Fibroblast of lung (primary cell): ENCODE measurements at regions not wholly inside any gene's neighbourhood (a gene's known extent, or its start where the extent isn't known, plus 50 kb on each side); places are given as distances from the start of the nearest gene placed in this dataset.

ENCODE experiments used
- DNase-seq, 2 donors: peaks; one replicate each; pipeline versions ENCODE4 v3.0.0 to v3.0.0-alpha.2; 2010; ENCODE audit warnings: low read depth in 2 of 2
- H2AFZ ChIP-seq: 2 replicates; pipeline ENCODE4 v1.5.1; 2012; ENCODE audit warnings: low read length, control low read depth, inconsistent platforms
- H3K27ac ChIP-seq: 2 replicates; pipeline ENCODE4 v1.5.1; 2011; ENCODE audit warnings: low read length, control low read depth; ENCODE audit not compliant: insufficient read depth
- H3K27me3 ChIP-seq: 2 replicates; pipeline ENCODE4 v1.5.1; 2011; ENCODE audit warnings: mild to moderate bottlenecking, low read length; ENCODE audit not compliant: control insufficient read depth, insufficient read depth
- H3K36me3 ChIP-seq: 2 replicates; pipeline ENCODE4 v1.5.1; 2011; ENCODE audit warnings: low read length; ENCODE audit not compliant: control insufficient read depth, insufficient read depth
- H3K4me1 ChIP-seq: 2 replicates; pipeline ENCODE4 v1.5.1; 2011; ENCODE audit warnings: low read length; ENCODE audit not compliant: control insufficient read depth, insufficient read depth; ENCODE audit errors: extremely low read depth
- H3K4me2 ChIP-seq: 2 replicates; pipeline ENCODE4 v1.5.1; 2011; ENCODE audit warnings: low read length, control low read depth; ENCODE audit not compliant: insufficient read depth; ENCODE audit errors: extremely low read depth
- H3K4me3 ChIP-seq, 4 experiments: fragments of 200-600 bp in 1 of 4; sonication (generic) in 1 of 4; replicated peaks in 1 of 4; 2 replicates each; pipeline ENCODE4 v1.5.1; 2011 to 2016; ENCODE audit warnings: low read length in 4 of 4, low read depth in 3 of 4, mild to moderate bottlenecking in 3 of 4, control low read depth in 2 of 4, inconsistent platforms in 1 of 4, mixed read lengths in 1 of 4; ENCODE audit not compliant: insufficient read depth in 1 of 4; ENCODE audit errors: control extremely low read depth in 1 of 4
- H3K79me2 ChIP-seq: 2 replicates; pipeline ENCODE4 v1.5.1; 2012; ENCODE audit warnings: mild to moderate bottlenecking, low read length, inconsistent platforms; ENCODE audit not compliant: control insufficient read depth, insufficient read depth
- H3K9ac ChIP-seq: 2 replicates; pipeline ENCODE4 v1.5.1; 2011; ENCODE audit warnings: mild to moderate bottlenecking, low read length, control low read depth; ENCODE audit not compliant: insufficient read depth
- H3K9me3 ChIP-seq: 2 replicates; pipeline ENCODE4 v1.5.1; 2012; ENCODE audit warnings: low read depth, low read length; ENCODE audit not compliant: control insufficient read depth, insufficient read depth
- H4K20me1 ChIP-seq: 2 replicates; pipeline ENCODE4 v1.5.1; 2011; ENCODE audit warnings: low read length; ENCODE audit not compliant: control insufficient read depth, insufficient read depth; ENCODE audit errors: extremely low read depth
- EZH2 ChIP-seq: IDR thresholded peaks from 2 replicates; pipeline ENCODE4 v1.5.1; 2012; ENCODE audit warnings: low read length, control low read depth, mild to moderate bottlenecking; ENCODE audit errors: missing control alignments
- TF ChIP-seq, protein P1 (sequence below), 2 donors: IDR thresholded peaks in 1 of 2; conservative IDR thresholded peaks in 1 of 2; 1 replicate in 1 of 2; 2 replicates in 1 of 2; pipeline ENCODE4 v1.5.1; 2011 to 2012; ENCODE audit warnings: low read length in 2 of 2, control low read depth in 1 of 2, inconsistent platforms in 1 of 2, low read depth in 1 of 2, mild to moderate bottlenecking in 1 of 2

DNA sequence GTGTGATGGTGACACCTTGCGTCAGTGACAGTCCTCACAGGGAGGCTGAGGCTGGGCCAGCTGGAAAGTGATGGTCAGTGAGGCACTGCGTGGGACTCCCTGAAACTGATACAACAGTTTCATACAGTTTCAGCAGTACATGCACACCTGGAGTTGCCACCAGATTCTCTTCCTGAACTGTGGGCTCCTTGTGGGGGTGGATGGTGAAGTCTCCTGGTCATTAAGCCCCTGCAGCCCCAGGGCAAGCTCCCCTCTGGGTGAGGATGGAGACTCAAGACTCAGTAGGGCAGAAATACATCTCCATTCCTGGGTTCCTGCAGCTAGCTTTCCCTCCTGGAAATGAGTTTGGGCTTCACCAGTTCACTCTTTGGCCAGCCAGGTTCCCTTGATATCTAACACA, 392.7 kb downstream of the UQCRFS1 start:
- no peaks in the 10 kb centered on the region for H3K27me3 ChIP-seq
- H3K79me2 ChIP-seq = no peaks in the 10 kb centered on the region
- no peak overlapping the region for H3K27ac ChIP-seq
- H3K4me3 ChIP-seq = no peak overlapping the region
- H2AFZ ChIP-seq = no peak overlapping the region
- H4K20me1 ChIP-seq = no peaks in the 10 kb centered on the region
- no peak overlapping the region for H3K9ac ChIP-seq
- H3K36me3 ChIP-seq = no peaks in the 10 kb centered on the region
- no peak overlapping the region for H3K4me2 ChIP-seq
- DNase-seq = no peak
- H3K4me1 ChIP-seq = no peaks in the 10 kb centered on the region
- no peaks in the 10 kb centered on the region for H3K9me3 ChIP-seq
- TF ChIP-seq, protein P1, sequence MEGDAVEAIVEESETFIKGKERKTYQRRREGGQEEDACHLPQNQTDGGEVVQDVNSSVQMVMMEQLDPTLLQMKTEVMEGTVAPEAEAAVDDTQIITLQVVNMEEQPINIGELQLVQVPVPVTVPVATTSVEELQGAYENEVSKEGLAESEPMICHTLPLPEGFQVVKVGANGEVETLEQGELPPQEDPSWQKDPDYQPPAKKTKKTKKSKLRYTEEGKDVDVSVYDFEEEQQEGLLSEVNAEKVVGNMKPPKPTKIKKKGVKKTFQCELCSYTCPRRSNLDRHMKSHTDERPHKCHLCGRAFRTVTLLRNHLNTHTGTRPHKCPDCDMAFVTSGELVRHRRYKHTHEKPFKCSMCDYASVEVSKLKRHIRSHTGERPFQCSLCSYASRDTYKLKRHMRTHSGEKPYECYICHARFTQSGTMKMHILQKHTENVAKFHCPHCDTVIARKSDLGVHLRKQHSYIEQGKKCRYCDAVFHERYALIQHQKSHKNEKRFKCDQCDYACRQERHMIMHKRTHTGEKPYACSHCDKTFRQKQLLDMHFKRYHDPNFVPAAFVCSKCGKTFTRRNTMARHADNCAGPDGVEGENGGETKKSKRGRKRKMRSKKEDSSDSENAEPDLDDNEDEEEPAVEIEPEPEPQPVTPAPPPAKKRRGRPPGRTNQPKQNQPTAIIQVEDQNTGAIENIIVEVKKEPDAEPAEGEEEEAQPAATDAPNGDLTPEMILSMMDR (conservative IDR thresholded peaks at IDR 0.05 in 1 of 2, IDR thresholded peaks at IDR 0.05 in 1 of 2; ENCODE audit: low read depth in 1 of 2, low read length in 2 of 2) = no peak
- TF ChIP-seq EZH2 = no peak

DNA sequence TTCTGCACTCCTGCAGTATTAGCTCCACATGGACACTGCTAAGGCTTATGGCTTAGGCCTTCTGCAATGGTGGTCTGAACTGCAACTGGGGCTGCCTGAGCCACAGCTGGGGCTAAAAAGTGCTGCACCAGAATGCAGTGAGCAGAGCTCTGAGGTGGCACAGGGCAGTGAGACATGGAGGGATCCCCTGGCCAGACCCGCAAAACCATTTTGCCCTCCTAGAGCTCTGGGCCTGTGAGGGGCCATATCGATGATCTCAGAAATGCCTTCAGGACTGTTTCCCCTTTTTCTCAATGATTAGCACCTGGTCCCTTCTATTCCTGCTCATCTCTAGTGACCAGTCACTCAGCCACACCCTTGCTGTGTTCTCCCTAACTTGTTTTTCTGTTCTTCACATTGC, 397.7 kb downstream of the UQCRFS1 start:
- TF ChIP-seq, protein P1 (conservative IDR thresholded peaks at IDR 0.05 in 1 of 2, IDR thresholded peaks at IDR 0.05 in 1 of 2; ENCODE audit: low read depth in 1 of 2, low read length in 2 of 2) = no peak
- TF ChIP-seq EZH2 = no peak
- DNase-seq = no peak
- Histone ChIP-seq H3K4me2 (no peak overlapping the region), H3K79me2 (no peaks in the 10 kb centered on the region), H3K36me3 (no peaks in the 10 kb centered on the region), H4K20me1 (no peaks in the 10 kb centered on the region), H3K9me3 (no peaks in the 10 kb centered on the region), H3K4me3 (no peak overlapping the region), H3K9ac (no peak overlapping the region), H3K27ac (no peak overlapping the region), H2AFZ (no peak overlapping the region), H3K27me3 (no peaks in the 10 kb centered on the region), H3K4me1 (no peaks in the 10 kb centered on the region)

DNA sequence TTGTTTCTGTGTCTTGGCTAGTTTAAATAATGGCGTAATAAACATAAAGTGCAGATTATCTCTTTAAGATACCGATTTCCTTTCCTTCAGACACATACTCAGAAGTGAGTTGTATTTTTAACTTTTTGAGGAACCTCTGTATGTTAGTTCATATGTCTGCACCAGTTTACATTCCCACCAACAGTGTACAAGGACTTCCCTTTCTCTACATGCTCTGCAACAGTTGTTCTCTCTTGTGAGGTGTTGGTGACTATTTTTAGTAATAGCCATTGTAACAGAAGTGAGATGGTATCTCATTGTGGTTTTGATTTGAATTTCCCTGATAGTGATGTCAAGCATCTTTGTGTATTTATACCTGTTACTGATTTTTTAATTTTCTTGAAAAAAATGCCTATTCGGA, 418.6 kb downstream of the UQCRFS1 start:
- no peaks in the 10 kb centered on the region for H3K9me3 ChIP-seq
- no peaks in the 10 kb centered on the region for H3K27me3 ChIP-seq
- no peaks in the 10 kb centered on the region for H3K36me3 ChIP-seq
- H3K4me2 ChIP-seq = no peak overlapping the region
- no peak overlapping the region for H3K27ac ChIP-seq
- no peak for TF ChIP-seq EZH2
- TF ChIP-seq, protein P1 (conservative IDR thresholded peaks at IDR 0.05 in 1 of 2, IDR thresholded peaks at IDR 0.05 in 1 of 2; ENCODE audit: low read depth in 1 of 2, low read length in 2 of 2) = no peak
- H3K4me1 ChIP-seq = no peaks in the 10 kb centered on the region
- H3K79me2 ChIP-seq = no peaks in the 10 kb centered on the region
- no peak for DNase-seq
- no peak overlapping the region for H2AFZ ChIP-seq
- H3K9ac ChIP-seq = no peak overlapping the region
- H3K4me3 ChIP-seq = no peak overlapping the region
- no peaks in the 10 kb centered on the region for H4K20me1 ChIP-seq
